ENCODE measurements at regions not wholly inside any gene's neighbourhood (a gene's known extent, or its start where the extent isn't known, plus 50 kb on each side); places are given as distances from the start of the nearest gene placed in this dataset.

GRCh38 chr14:104278214-104278534 is 139.8 kb downstream of the KIF26A start:
- Mint-ChIP-seq H3K9me3 (peaks cover 3% of the 10 kb centered on the region; the same call in 1 of the 3 replicates), H3K4me3 (no peak overlapping the region), H3K27me3 (ENCODE audit: insufficient read depth, low read depth, poor library complexity) (peaks cover 14% of the 10 kb centered on the region), H3K36me3 (ENCODE audit: low read depth) (no peaks in the 10 kb centered on the region), H3K27ac (no peak overlapping the region), H3K4me1 (no peaks in the 10 kb centered on the region; the same call in 2 of the 3 replicates)
- H3K4me2 ChIP-seq, result no peak overlapping the region
- H3K27me3 ChIP-seq (ENCODE audit: insufficient read depth), result no peaks in the 10 kb centered on the region
- no peak for TF ChIP-seq CREB1 (CRISPR knock-in tag; IDR thresholded peaks at IDR 0.05; ENCODE audit: low read depth)
- no peak for TF ChIP-seq EZH2phosphoT487 (IDR thresholded peaks at IDR 0.05; ENCODE audit: unreplicated experiment)
- TF ChIP-seq STAT1 (IDR thresholded peaks at IDR 0.05; ENCODE audit: unreplicated experiment), result no peak
- no peak for TF ChIP-seq CTCF (conservative IDR thresholded peaks at IDR 0.05; ENCODE audit: low read depth in 2 of 2)
- TF ChIP-seq ZNF114 (CRISPR knock-in tag; IDR thresholded peaks at IDR 0.05), result no peak
- no peak for TF ChIP-seq NANOG (IDR thresholded peaks at IDR 0.05; ENCODE audit: borderline replicate concordance)
- no peak for TF ChIP-seq JUNB (IDR thresholded peaks at IDR 0.05; ENCODE audit: unreplicated experiment)
- TF ChIP-seq POLR2AphosphoS5 (IDR thresholded peaks at IDR 0.05; ENCODE audit: low read depth), result no peak
- TF ChIP-seq EZH2 (IDR thresholded peaks at IDR 0.05; ENCODE audit: low read depth, unreplicated experiment), result no peak
- TF ChIP-seq ZNF462 (CRISPR knock-in tag; IDR thresholded peaks at IDR 0.05), result no peak
- TF ChIP-seq REST (IDR thresholded peaks at IDR 0.05; ENCODE audit: unreplicated experiment), result no peak
- no peaks in the 10 kb centered on the region for H3F3A ChIP-seq (replicated peaks; ENCODE audit: low read depth)
- no peaks in the 10 kb centered on the region for H4K20me1 ChIP-seq (replicated peaks; ENCODE audit: insufficient read depth)
- no peak for ATAC-seq
- no peak overlapping the region for H3K27ac ChIP-seq (ENCODE audit: low read depth)
- H3K4me3 ChIP-seq, result no peak overlapping the region
- H3K36me3 ChIP-seq (ENCODE audit: insufficient read depth), result no peaks in the 10 kb centered on the region
- DNase-seq (ENCODE audit: low spot score), result no peak
- H3K9me2 ChIP-seq (ENCODE audit: insufficient read depth), result no peaks in the 10 kb centered on the region
- no peaks in the 10 kb centered on the region for H3K4me1 ChIP-seq (ENCODE audit: insufficient read depth)
- H3K79me2 ChIP-seq (replicated peaks; ENCODE audit: insufficient read depth), result no peaks in the 10 kb centered on the region
- no peak overlapping the region for H2AFZ ChIP-seq

All from GM23338 (cell line).